ENCODE measurements at regions not wholly inside any gene's neighbourhood (a gene's known extent, or its start where the extent isn't known, plus 50 kb on each side); places are given as distances from the start of the nearest gene placed in this dataset.

DNA sequence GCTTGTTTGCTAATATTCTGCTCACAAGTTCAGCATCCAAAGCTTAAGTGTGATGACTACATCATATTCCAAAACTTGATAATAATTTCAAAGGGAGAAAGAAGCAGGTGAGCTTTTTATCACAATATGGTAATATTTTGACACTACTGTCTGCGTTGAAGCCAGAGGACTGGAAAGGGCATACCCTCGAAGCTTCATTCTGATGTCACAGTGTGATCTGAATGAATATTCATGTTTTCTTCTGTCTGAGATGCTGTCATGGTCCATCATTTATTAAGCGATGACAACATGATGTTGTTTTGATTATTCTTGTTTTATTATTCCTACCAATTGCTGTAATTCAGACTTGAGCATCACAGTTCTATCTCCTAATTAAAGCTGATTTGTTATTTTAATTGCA is 625.4 kb downstream of the ZPLD1 start:
- no peak for TF ChIP-seq CTCF (IDR thresholded peaks at IDR 0.05; ENCODE audit: borderline replicate concordance, insufficient read depth, low read depth, low read length)
- no peak overlapping the region for H3K4me3 ChIP-seq (ENCODE audit: low read depth, low read length)

DNA sequence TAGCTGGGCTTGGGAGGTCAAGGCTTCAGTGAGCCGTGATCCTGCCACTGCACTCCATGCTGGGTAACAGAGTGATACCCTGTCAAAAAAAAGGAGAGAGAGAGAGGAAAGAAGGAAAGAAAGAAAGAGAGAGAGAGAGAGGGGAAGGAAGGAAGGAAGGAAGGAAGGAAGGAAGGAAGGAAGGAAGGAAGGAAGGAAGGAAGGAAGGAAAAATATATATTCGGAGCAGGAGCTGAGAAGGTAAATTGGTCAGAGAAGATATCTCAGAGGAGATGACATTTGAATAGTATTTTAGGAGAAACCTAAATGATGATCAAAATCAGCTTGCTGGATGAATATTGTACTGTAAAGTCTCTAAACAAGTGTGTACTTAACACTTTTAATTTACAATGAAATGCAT is 633.1 kb downstream of the ZPLD1 start:
- TF ChIP-seq CTCF (IDR thresholded peaks at IDR 0.05; ENCODE audit: borderline replicate concordance, insufficient read depth, low read depth, low read length): no peak
- H3K4me3 ChIP-seq (ENCODE audit: low read depth, low read length): no peak overlapping the region

GRCh38 chr3:103075282-103075681 is 640.5 kb downstream of the ZPLD1 start:
- H3K4me3 ChIP-seq (ENCODE audit: low read depth, low read length): no peak overlapping the region
- no peak for TF ChIP-seq CTCF (IDR thresholded peaks at IDR 0.05; ENCODE audit: borderline replicate concordance, insufficient read depth, low read depth, low read length)

DNA sequence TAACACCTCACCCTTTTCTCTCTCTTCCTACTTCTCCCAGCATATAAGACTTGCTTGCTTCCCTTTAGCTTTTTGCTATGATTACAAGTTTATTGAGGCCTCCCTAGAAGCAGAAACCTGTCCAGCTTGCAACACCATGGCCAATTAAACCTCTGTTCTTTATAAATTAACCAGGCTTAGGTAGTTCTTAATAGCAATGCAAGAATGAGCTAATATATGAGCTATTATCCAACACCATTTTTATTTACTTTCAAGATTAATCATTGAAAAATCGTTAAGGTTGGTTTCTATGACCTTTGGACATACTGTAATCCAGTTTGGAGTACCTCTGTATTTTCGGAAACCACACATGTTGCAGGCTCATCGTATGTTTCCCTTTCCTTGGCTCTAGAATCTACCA is 643.1 kb downstream of the ZPLD1 start:
- H3K4me3 ChIP-seq (ENCODE audit: low read depth, low read length): no peak overlapping the region
- TF ChIP-seq CTCF (IDR thresholded peaks at IDR 0.05; ENCODE audit: borderline replicate concordance, insufficient read depth, low read depth, low read length): no peak

- no peak overlapping the region for H3K4me3 ChIP-seq (ENCODE audit: low read depth, low read length)
- no peak for TF ChIP-seq CTCF (IDR thresholded peaks at IDR 0.05; ENCODE audit: borderline replicate concordance, insufficient read depth, low read depth, low read length)
These were observed 647.7 kb downstream of the ZPLD1 start for GRCh38 chr3:103082501-103082900.

DNA sequence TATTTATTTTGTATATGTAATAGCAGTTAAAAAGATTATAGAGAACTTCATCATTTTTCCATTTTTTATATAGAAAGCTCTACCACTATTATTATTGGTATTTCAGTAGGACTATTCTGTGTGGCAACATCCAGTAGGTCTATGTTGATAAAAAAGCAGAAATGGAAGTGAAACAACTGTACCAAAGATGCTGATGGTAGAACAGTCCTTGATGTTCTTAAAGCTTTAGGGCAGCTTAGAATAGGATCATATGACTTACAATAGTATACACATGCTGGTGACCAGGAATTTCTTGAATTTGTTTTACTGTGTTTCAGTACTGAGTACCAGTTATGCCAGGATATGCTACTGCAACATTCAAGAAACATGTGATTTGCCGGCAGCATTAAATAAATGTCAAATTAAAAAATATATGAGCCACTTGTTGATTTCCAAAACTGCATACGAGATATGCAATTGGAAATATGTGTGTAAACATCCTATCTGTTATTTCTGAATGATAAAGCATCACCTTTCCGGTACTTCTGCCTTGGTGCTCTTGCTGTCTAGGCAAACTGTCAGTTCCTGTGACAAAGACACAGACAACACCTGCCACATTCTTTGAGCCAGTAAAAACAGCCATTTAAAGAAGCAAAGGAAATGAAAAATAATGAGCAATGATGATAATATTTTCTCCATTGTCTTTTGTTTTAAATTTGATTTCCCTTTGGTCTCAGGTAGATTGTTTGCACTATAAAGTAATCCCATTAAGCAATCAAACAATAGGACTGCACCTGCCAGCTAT is 649.2 kb downstream of the ZPLD1 start:
- TF ChIP-seq CTCF (IDR thresholded peaks at IDR 0.05; ENCODE audit: borderline replicate concordance, insufficient read depth, low read depth, low read length): no peak
- no peak overlapping the region for H3K4me3 ChIP-seq (ENCODE audit: low read depth, low read length)

DNA sequence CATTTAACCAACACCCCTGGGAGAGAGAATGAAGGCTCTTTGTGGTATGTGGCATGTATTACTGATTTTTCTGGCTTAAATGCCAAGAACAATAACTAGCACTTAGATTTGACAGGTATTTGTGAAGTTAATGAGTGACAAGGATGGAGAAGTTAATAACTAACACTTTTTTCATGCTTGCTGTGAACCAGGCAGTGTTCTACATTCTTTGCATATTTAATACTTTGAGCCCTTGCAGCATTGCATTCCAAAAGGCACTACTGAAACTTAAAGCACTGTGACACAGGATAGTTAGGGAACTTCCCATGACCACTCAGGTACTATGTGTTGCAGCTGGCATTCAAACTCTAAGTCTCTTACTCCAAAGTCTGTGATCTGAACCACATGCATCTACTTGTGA is 650.6 kb downstream of the ZPLD1 start:
- H3K4me3 ChIP-seq (ENCODE audit: low read depth, low read length): no peak overlapping the region
- TF ChIP-seq CTCF (IDR thresholded peaks at IDR 0.05; ENCODE audit: borderline replicate concordance, insufficient read depth, low read depth, low read length): no peak
